ENCODE measurements at regions not wholly inside any gene's neighbourhood (a gene's known extent, or its start where the extent isn't known, plus 50 kb on each side); places are given as distances from the start of the nearest gene placed in this dataset.
"Not testable (repeated sequence)": the region's sequence is repeated elsewhere in the genome, so short reads cannot be mapped to it uniquely, and the experiment has no call there.

- DNase-seq, result no peak
Measured at GRCh38 chr13:87986639-87987250, 315.6 kb downstream of the SLITRK5 start.

DNA sequence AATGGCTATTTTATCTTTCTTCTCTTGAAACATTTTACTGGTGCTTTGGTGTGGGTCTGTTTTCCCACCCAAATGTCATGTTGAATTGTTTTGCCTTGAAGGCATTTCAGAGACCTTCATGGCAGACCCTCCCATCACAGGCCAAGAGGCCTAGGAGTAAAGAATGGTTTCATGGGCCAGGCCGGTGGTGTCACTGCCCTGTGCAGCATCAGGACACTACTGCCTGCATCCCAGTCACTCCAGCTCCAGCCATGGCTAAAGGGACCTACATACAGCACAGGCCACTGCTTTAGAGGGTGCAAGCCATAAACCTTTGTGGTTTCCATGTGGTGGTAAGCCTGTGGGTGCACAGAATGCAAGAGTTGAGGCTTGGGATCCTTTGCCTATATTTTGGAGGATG, 326.9 kb downstream of the SLITRK5 start:
- DNase-seq, result no peak

- no peak for DNase-seq
Measured at GRCh38 chr13:87999240-87999700, 328.1 kb downstream of the SLITRK5 start.

DNA sequence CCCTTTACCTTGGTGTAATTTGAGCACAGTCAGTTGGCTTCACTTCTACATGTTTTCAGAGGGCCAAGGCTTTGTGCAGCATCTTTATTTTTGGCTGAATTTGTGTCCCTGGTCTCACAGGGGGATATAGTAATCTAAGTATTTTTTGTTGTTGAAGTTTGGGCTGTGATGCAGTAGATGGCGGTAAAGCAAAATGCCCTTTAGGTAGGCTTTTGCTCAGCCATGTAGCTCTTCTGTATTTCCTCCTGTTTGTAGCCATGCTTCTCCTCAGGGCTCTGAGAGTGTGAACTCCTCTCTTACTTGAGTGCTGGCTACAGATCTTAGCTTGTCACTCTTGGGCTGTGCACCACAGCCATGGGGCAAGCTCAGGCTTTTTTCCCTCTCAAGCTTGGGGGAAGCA, 328.6 kb downstream of the SLITRK5 start:
- DNase-seq, result peak; percentile 11

- DNase-seq, result peak; percentile 44
Measured at GRCh38 chr13:88000239-88000638, 329.1 kb downstream of the SLITRK5 start.

DNA sequence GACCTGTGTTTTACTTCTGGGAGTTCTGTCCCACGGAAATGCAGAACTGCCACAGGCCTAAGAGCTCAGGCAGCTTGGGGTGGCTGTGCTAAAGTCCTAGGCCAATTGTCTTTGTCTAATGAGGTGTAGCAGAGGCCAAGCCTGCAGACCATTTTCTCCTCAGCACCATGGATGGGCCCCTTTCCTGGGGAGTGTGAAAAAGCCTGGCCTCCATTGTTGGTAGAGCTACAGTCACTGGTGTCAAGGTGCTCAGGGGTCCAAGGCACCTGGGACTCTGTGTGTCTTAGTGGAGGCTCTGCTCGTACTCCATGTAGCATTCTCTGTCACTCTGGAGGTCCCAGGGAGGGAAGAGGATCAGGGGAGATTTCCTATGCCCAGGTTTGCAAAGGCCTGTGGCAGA, 329.6 kb downstream of the SLITRK5 start:
- no peak for DNase-seq

DNA sequence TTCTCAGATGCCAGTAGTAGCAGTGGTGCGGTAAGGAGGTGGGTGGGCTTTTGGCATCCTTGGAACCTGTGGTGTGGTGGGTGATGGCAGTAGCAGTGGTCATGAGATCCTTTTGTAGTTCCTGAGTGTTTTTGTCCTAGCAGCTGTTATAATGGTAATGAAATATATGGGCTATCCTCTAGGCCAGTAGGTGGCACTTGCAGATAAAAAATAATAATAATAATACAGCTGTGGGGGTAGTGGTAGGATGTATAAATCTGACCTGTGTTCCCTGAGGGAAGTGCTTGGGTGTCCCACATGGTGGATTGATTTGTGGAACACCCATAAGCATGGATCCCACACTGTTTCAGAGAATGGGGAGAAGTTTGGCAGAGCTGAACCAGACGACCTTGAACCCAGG, 334.0 kb downstream of the SLITRK5 start:
- DNase-seq, result no peak

DNA sequence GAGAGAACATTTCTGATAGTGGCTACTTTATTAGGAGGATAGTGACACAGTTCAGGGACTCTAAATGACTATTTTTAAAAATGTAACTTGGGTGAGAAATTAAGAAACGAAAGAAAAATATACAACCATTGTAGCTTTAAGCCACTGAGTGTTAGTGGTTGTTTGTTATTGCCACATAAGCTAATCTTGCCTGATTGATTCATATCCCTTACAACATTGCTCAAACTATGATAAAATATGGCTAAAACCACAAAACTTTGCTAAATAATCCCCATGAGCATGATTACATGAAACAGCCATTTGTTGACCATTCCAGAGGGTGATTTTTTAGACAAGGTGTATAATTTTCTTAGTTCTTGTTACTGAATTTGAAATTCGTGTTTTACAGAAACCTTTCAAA, 343.4 kb downstream of the SLITRK5 start:
- no peak for DNase-seq

- no peak for DNase-seq
Measured at GRCh38 chr13:88022431-88023208, 351.4 kb downstream of the SLITRK5 start.

DNA sequence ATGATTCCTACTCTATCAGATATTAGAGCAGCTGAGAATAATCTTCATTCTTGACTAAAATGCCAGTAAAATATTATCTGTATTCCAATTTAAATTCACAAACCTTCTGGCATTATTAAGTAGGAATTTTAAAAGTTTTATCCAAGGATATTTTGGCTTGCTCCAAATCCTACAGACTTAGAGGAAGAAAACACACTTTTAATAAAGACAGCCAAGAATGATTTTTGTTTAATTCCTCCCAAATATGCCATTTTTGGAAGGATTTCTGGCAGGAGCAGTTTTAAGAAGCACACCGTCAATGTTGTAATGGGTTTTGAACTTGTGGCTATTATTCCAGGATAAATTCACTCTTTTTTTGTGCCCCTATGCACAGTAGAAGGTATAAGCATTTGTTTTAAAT, 355.1 kb downstream of the SLITRK5 start:
- no peak for DNase-seq

- DNase-seq, result no peak
Measured at GRCh38 chr13:88031980-88032559, 360.9 kb downstream of the SLITRK5 start.

DNA sequence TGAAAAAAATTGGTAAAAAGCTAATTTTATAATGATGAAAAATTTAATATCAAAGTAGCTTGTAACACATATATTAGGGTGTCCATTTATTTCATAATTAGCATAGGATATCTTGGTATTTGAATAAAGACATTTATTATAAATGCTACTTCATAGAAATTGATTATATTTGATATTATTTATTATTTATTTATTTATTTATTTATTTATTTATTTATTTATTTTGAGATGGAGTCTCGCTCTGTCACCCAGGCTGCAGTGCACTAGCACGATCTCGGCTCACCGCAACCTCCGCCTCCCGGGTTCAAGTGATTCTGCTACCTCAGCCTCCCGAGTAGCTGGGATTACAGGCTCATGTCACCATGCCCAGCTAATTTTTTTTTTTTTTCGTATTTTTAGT, 365.0 kb downstream of the SLITRK5 start:
- DNase-seq, result not testable (repeated sequence)

DNA sequence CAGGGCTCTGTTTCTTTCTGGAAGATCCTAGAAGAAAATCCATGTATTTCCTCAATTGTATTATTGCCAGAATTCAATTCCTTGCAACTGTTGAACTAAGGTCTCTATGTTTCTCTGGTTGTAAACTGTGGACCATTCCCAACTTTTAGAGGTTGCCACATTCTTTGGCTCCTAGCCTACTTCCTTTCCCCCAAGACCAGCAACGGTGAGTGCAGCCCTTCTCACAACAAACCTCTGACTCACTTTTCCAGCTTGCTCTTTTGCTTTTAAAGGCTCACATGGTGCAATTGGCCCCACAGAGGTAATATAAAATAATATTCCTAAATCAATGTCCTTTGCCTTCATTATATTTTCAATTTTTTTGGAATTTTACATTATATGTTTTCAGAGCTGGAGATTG, 371.3 kb downstream of the SLITRK5 start:
- no peak for DNase-seq

DNA sequence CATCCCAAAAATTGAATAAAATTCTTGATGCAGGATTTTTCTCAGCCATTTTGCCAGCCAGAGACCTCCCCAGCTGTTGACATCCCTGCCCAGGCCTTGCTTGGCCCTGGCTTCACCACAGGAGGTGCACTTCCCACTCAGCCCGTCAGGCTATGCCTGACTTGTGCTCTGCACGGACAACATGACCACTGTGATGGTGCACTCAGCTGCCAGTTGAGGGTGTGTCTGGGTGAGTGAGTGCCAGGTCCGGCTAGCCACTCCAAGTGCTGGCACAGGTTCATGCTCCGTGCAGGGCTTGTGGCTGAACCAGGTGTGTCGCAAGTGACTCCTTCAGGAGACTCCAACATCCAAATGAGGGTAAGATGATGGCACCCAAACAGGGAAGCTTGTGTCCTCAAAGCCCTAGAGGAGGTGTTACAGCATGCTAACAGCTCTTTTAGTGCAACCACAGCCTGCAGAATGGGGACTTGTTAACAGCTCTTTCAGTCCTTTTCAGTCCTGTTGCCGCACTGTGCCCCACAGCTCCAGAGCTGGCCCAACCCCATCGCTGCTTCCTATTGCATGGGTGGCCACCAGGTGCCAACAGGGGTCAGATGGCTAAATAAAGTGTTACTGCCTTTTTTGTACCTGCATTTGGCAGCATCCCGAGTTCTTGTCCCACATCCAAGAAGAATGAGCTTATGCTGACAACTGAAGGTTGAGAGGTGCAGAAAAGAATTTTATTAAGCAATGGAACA, 380.7 kb downstream of the SLITRK5 start:
- DNase-seq, result no peak

GRCh38 chr13:88063741-88064140, 392.6 kb downstream of the SLITRK5 start:
- DNase-seq, result no peak

DNA sequence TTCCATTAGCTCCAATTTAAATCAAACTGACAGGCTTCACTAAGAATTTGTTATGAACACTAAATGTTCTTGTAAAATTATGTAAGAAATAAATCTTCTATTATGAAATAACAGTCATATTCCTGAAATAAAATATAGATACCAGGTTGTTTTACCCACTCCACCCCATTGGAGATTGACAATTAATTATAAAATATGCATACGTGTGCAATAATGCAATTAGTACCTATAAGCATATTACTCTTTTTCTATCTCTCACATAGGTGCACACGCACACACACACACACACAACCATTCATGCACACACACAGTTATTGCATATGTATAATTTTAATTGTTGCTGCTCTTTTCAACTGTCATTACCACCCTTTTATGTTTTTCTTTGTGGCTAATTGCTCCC, 395.7 kb downstream of the SLITRK5 start:
- DNase-seq, result no peak

DNA sequence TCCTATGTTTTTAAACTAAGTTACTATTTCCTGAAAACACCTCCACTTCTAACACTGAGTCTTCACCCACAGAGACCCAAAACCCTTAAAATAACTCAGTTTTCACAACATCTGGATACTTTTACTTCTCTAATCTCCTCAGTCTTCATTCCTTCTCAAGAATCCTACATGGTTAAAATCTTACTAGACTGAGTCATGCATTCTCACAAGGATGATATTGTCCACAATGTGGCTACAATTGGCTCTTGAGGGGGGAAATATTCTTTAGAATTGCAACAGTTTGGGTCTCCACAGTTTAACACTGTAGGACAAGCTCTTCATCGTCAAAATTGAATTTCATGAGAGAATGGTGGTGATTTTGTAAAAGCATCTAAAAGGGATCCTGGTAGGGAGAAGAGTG, 397.1 kb downstream of the SLITRK5 start:
- DNase-seq, result no peak

DNA sequence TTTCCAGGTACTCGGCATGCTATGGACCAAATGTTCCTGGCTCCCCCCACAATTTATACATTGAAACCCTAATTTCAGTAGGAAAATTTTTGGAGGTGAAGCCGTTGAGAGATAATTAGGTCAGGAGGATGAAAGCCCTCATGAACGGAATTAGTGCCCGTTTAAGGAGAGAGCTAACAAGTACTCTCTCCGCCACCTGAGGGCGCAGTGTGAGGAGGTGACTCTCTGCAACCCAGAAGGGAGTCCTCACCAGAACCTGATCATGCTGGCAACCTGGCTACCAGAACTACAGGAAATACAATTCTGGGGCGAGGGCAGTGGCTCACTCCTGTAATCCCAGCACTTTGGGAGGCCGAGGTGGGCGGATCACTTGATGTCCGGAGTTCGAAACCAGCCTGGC, 397.8 kb downstream of the SLITRK5 start:
- DNase-seq, result peak; percentile 26

GRCh38 chr13:88071371-88071770, 400.2 kb downstream of the SLITRK5 start:
- no peak for DNase-seq

DNA sequence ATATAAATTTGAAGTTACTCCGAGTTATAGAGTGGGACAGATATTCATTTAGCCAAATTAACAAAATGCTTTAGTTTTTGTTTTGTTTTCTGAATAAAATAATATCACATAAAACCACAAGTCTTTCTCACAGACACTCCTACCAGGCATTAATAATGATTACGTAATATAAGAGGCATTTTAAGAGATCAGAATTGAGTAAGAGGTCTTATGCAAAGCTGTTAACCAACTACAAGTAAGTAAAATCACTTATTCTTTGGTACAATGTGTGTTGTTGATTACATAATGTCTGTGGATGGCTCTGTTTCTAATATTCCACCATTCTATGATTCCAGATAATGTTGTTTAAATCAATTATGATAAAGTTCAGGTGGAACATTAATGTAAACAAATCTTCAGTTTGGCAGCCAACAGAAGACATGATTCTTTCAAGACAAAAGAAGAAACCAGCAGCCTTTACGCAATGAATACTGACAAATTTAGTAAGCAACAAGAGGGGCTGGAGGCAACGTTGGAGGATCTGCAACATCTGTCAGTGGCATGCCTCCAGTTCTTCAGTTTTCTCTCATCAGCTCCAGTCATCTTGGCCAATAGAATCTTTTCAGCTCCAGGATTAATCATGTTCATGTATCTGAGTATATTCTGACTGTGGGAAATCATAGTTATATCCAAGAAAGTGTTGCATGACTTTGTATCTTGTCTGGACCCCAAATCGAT, 403.8 kb downstream of the SLITRK5 start:
- no peak for DNase-seq

GRCh38 chr13:88085036-88085435, 413.9 kb downstream of the SLITRK5 start:
- no peak for DNase-seq

DNA sequence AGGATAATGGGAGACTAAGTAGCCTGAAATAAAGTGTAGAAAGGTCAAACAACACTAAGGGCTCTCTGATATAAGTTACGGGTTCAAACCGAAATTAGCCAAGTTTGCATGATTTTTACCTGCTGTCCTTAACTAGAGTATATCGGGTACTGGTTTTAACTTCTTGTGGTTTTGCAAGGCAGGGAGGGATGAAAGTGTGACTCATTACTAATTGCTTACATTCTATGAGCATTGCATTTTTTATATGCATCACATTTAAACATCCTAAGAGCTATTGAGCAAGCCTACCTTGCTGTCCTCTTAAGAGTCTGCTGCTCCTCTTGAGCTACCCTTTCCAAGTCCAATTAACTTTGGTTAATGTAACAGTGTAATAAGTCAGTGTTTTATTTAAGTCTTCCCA, 415.4 kb downstream of the SLITRK5 start:
- no peak for DNase-seq

DNA sequence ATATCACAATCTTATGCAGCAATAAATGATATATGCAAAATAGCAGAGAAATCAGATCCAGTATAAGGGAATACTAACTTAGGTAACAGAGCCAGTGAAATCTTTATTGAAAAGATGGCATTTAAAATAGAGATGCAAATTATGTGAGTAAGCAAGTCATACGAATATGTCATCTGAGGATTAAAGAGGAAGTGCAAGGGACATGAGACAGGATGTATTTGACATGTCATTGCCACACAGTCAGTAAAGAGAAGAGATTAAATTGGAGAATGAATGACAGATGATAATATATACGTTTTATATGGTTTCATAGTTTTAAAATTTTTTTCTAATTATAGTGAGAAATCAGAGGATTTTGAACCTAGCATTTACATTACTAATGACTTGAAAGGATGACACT, 426.4 kb downstream of the SLITRK5 start:
- DNase-seq, result no peak

Data from NCI-H146 (cell line).